ENCODE measurements at regions not wholly inside any gene's neighbourhood (a gene's known extent, or its start where the extent isn't known, plus 50 kb on each side); places are given as distances from the start of the nearest gene placed in this dataset.

- Histone ChIP-seq H2BK20ac (ENCODE audit: low read length) (no peak overlapping the region), H2AFZ (ENCODE audit: low read length) (no peak overlapping the region), H2BK15ac (ENCODE audit: low read length) (no peak overlapping the region), H2BK120ac (replicated peaks; ENCODE audit: low read depth, low read length) (no peak overlapping the region), H3K79me1 (ENCODE audit: low read depth, low read length) (no peaks in the 10 kb centered on the region), H2BK5ac (ENCODE audit: low read depth, low read length) (no peak overlapping the region), H3K4me2 (ENCODE audit: insufficient read depth in 1 of 2, low read depth in 2 of 2, low read length in 2 of 2) (no peak overlapping the region), H3K27me3 (replicated peaks in 1 of 4; ENCODE audit: control insufficient read depth in 3 of 4, extremely low read depth in 1 of 4, insufficient read depth in 3 of 4, low read length in 3 of 4) (no peaks in the 10 kb centered on the region), H3K9ac (replicated peaks in 1 of 4; ENCODE audit: extremely low read depth in 1 of 4, low read depth in 3 of 4, low read length in 3 of 4) (no peak overlapping the region), H3K23ac (ENCODE audit: insufficient read length) (no peak overlapping the region), H3K23me2 (ENCODE audit: low read depth, low read length) (no peaks in the 10 kb centered on the region), H3K4me1 (replicated peaks in 1 of 4; ENCODE audit: control insufficient read depth in 3 of 4, insufficient read depth in 4 of 4, low read length in 3 of 4) (no peaks in the 10 kb centered on the region), H3K9me3 (ENCODE audit: insufficient read depth in 2 of 2, low read depth in 1 of 2, low read length in 1 of 2) (peaks cover 68 to 81% of the 10 kb centered on the region in 2 experiments), H4K20me1 (replicated peaks in 1 of 2; ENCODE audit: control insufficient read depth in 1 of 2, insufficient read depth in 2 of 2, low read length in 2 of 2) (no peaks in the 10 kb centered on the region), H3K36me3 (ENCODE audit: control insufficient read depth in 2 of 4, insufficient read depth in 4 of 4, low read length in 3 of 4) (no peaks in the 10 kb centered on the region), H3K79me2 (ENCODE audit: control insufficient read depth in 1 of 2, insufficient read depth in 2 of 2, low read length in 2 of 2) (no peaks in the 10 kb centered on the region), H3K27ac (ENCODE audit: low read depth, low read length) (no peak overlapping the region), H4K8ac (ENCODE audit: extremely low read depth, insufficient read depth, low read length) (no peak overlapping the region), H3K4me3 (ENCODE audit: extremely low read depth in 1 of 4, insufficient read depth in 2 of 4, low read depth in 3 of 4, low read length in 4 of 4) (no peak overlapping the region), H3K4ac (replicated peaks; ENCODE audit: insufficient read length, low read depth, low read length) (no peak overlapping the region), H3K18ac (ENCODE audit: extremely low read depth, low read length) (no peak overlapping the region), H2AK5ac (ENCODE audit: low read depth, low read length) (no peak overlapping the region), H4K5ac (ENCODE audit: insufficient read length, low read depth, low read length) (no peak overlapping the region), H4K91ac (replicated peaks; ENCODE audit: insufficient read length, low read length) (no peak overlapping the region), H2BK12ac (ENCODE audit: low read depth, low read length) (no peak overlapping the region), H3K14ac (ENCODE audit: insufficient read length) (no peak overlapping the region), H3K56ac (replicated peaks; ENCODE audit: insufficient read length, low read depth, low read length) (no peak overlapping the region)
- 82% methylated on average over 18 of the region's 19 CpGs; no CpG with 5 or more reads in 1 of the 2 experiments for WGBS, 2 experiments (ENCODE audit: extremely low coverage in 1 of 2, insufficient coverage in 1 of 2, insufficient read length in 1 of 2, insufficient replicate concordance in 2 of 2, low coverage in 1 of 2, low lambda C conversion rate in 2 of 2, missing lambda C conversion rate in 1 of 2)
- CTCF ChIA-PET (ENCODE audit: partially characterized antibody): no interaction called here
- POLR2A ChIA-PET (ENCODE audit: partially characterized antibody): no interaction called here
- TF ChIP-seq POLR2A (IDR thresholded peaks at IDR 0.05; ENCODE audit: control extremely low read depth in 1 of 2, low read depth in 2 of 2, low read length in 2 of 2) (no peak), EZH2 (IDR thresholded peaks at IDR 0.05; ENCODE audit: low read depth, low read length, severe bottlenecking) (no peak), CBX8 (IDR thresholded peaks at IDR 0.05; ENCODE audit: borderline replicate concordance, low read depth, low read length) (no peak), POU5F1 (IDR thresholded peaks at IDR 0.05; ENCODE audit: low read depth, low read length) (no peak), NRF1 (IDR thresholded peaks at IDR 0.05; ENCODE audit: low read depth, low read length) (no peak)
- DNase-seq (ENCODE audit: low read depth in 1 of 2, low spot score in 2 of 2) (no peak), FAIRE-seq (no peak)
Observed at GRCh38 chr14:105864651-105865265, 338.4 kb downstream of the TMEM121 start.

Data from H1 (cell line).